ENCODE measurements at regions not wholly inside any gene's neighbourhood (a gene's known extent, or its start where the extent isn't known, plus 50 kb on each side); places are given as distances from the start of the nearest gene placed in this dataset.

GRCh38 chr6:163999475-164000125 is 585.1 kb downstream of the QKI start:
- Histone ChIP-seq H3K4me2 (ENCODE audit: low read length) (no peak overlapping the region), H3K36me3 (ENCODE audit: control insufficient read depth, low read length) (no peaks in the 10 kb centered on the region), H3K4me1 (ENCODE audit: control insufficient read depth, low read length) (no peaks in the 10 kb centered on the region), H3F3A (ENCODE audit: control insufficient read depth, insufficient read depth) (no peaks in the 10 kb centered on the region), H3K27ac (ENCODE audit: low read depth, low read length) (no peak overlapping the region), H3K9me2 (replicated peaks; ENCODE audit: control insufficient read depth, low read length) (no peaks in the 10 kb centered on the region), H3K79me2 (ENCODE audit: control insufficient read depth, low read length) (no peaks in the 10 kb centered on the region), H3K27me3 (ENCODE audit: control insufficient read depth, low read length) (no peaks in the 10 kb centered on the region), H3K4me3 (ENCODE audit: low read length) (no peak overlapping the region), H3K9me3 (ENCODE audit: control insufficient read depth, insufficient read depth, low read length) (no peaks in the 10 kb centered on the region), H4K20me1 (ENCODE audit: control insufficient read depth, insufficient read depth, low read depth, low read length) (no peaks in the 10 kb centered on the region)
- TF ChIP-seq EZH2phosphoT487 (IDR thresholded peaks at IDR 0.05; ENCODE audit: borderline replicate concordance, low read length) = no peak
- no peak for TF ChIP-seq CTCF (IDR thresholded peaks at IDR 0.05; ENCODE audit: low read depth, low read length, poor library complexity, severe bottlenecking)

GRCh38 chr6:163998496-163998895 is 584.0 kb downstream of the QKI start:
- no peak overlapping the region for H3K4me2 ChIP-seq (ENCODE audit: low read length)
- H3K9me2 ChIP-seq (replicated peaks; ENCODE audit: control insufficient read depth, low read length) = no peaks in the 10 kb centered on the region
- TF ChIP-seq EZH2phosphoT487 (IDR thresholded peaks at IDR 0.05; ENCODE audit: borderline replicate concordance, low read length) = no peak
- TF ChIP-seq CTCF (IDR thresholded peaks at IDR 0.05; ENCODE audit: low read depth, low read length, poor library complexity, severe bottlenecking) = no peak
- H3K27ac ChIP-seq (ENCODE audit: low read depth, low read length) = no peak overlapping the region
- H3K36me3 ChIP-seq (ENCODE audit: control insufficient read depth, low read length) = no peaks in the 10 kb centered on the region
- H3K27me3 ChIP-seq (ENCODE audit: control insufficient read depth, low read length) = no peaks in the 10 kb centered on the region
- no peaks in the 10 kb centered on the region for H3F3A ChIP-seq (ENCODE audit: control insufficient read depth, insufficient read depth)
- H3K9me3 ChIP-seq (ENCODE audit: control insufficient read depth, insufficient read depth, low read length) = no peaks in the 10 kb centered on the region
- H4K20me1 ChIP-seq (ENCODE audit: control insufficient read depth, insufficient read depth, low read depth, low read length) = no peaks in the 10 kb centered on the region
- no peaks in the 10 kb centered on the region for H3K79me2 ChIP-seq (ENCODE audit: control insufficient read depth, low read length)
- H3K4me3 ChIP-seq (ENCODE audit: low read length) = no peak overlapping the region
- no peaks in the 10 kb centered on the region for H3K4me1 ChIP-seq (ENCODE audit: control insufficient read depth, low read length)

- Histone ChIP-seq H3K79me2 (ENCODE audit: control insufficient read depth, low read length) (no peaks in the 10 kb centered on the region), H4K20me1 (ENCODE audit: control insufficient read depth, insufficient read depth, low read depth, low read length) (no peaks in the 10 kb centered on the region), H3K4me2 (ENCODE audit: low read length) (no peak overlapping the region), H3K9me3 (ENCODE audit: control insufficient read depth, insufficient read depth, low read length) (no peaks in the 10 kb centered on the region), H3K36me3 (ENCODE audit: control insufficient read depth, low read length) (no peaks in the 10 kb centered on the region), H3K27me3 (ENCODE audit: control insufficient read depth, low read length) (no peaks in the 10 kb centered on the region), H3K9me2 (replicated peaks; ENCODE audit: control insufficient read depth, low read length) (no peaks in the 10 kb centered on the region), H3K27ac (ENCODE audit: low read depth, low read length) (no peak overlapping the region), H3K4me3 (ENCODE audit: low read length) (no peak overlapping the region), H3F3A (ENCODE audit: control insufficient read depth, insufficient read depth) (no peaks in the 10 kb centered on the region), H3K4me1 (ENCODE audit: control insufficient read depth, low read length) (no peaks in the 10 kb centered on the region)
- TF ChIP-seq EZH2phosphoT487 (IDR thresholded peaks at IDR 0.05; ENCODE audit: borderline replicate concordance, low read length) (no peak), CTCF (IDR thresholded peaks at IDR 0.05; ENCODE audit: low read depth, low read length, poor library complexity, severe bottlenecking) (no peak)
Observed at GRCh38 chr6:163996491-163996890, 582.0 kb downstream of the QKI start.
